Heart left ventricle (tissue), 16 donors: ENCODE measurements at regions not wholly inside any gene's neighbourhood (a gene's known extent, or its start where the extent isn't known, plus 50 kb on each side); places are given as distances from the start of the nearest gene placed in this dataset.

Source experiments
- ATAC-seq, 4 donors: fragments of 200-7000 bp; cut with Tn5 transposase; one replicate each; pipeline ENCODE4 v1.9.1; 2020 to 2022; ENCODE audit warnings: moderate library complexity in 4 of 4, mild to moderate bottlenecking in 3 of 4, moderate number of reproducible peaks in 1 of 4
- DNase-seq, 5 donors: peaks; one replicate each; pipeline ENCODE4 v3.0.0-alpha.2; 2020
- H3K27ac ChIP-seq, 12 donors: fragments of 200-600 bp; sonication (generic) in 4 of 12; one replicate each; pipeline versions ENCODE4 v1.5.0 to v1.8.0; 2016 to 2022; ENCODE audit warnings: mild to moderate bottlenecking in 2 of 12
- H3K27me3 ChIP-seq, 9 donors: fragments of 200-600 bp; sonication (generic) in 2 of 9; one replicate each; pipeline versions ENCODE4 v1.5.1 to v1.8.0; 2016 to 2022; ENCODE audit warnings: mild to moderate bottlenecking in 3 of 9
- H3K36me3 ChIP-seq, 9 donors: fragments of 200-600 bp; sonication (generic) in 2 of 9; one replicate each; pipeline versions ENCODE4 v1.5.0 to v1.8.0; 2018 to 2022; ENCODE audit warnings: mild to moderate bottlenecking in 2 of 9
- H3K4me1 ChIP-seq, 12 donors: fragments of 200-600 bp; sonication (generic) in 4 of 12; one replicate each; pipeline versions ENCODE4 v1.5.0 to v1.8.0; 2016 to 2022; ENCODE audit warnings: mild to moderate bottlenecking in 3 of 12
- H3K4me3 ChIP-seq, 12 donors: fragments of 200-600 bp; sonication (generic) in 4 of 12; one replicate each; pipeline versions ENCODE4 v1.5.0 to v1.8.0; 2017 to 2022; ENCODE audit warnings: mild to moderate bottlenecking in 9 of 12, moderate library complexity in 4 of 12
- H3K9me3 ChIP-seq, 12 donors: fragments of 200-600 bp; sonication (generic) in 4 of 12; one replicate each; pipeline versions ENCODE4 v1.5.0 to v1.8.0; 2016 to 2022; ENCODE audit warnings: mild to moderate bottlenecking in 1 of 12
- POLR2A ChIP-seq, 2 donors: fragments of 450-650 bp; IDR thresholded peaks; one replicate each; pipeline ENCODE4 v1.6.1; 2017; ENCODE audit warnings: antibody characterized with exemption in 2 of 2, mild to moderate bottlenecking in 2 of 2, moderate library complexity in 2 of 2
- WGBS, 4 donors: extraction: QIAGEN DNeasy Blood & Tissue Kit in 2 of 4; methylation state at CpG; one replicate each; pipeline versions ENCODE4 v1.1.5 to v1.1.7; 2013 to 2018; 5-methylcytosine and 5-hydroxymethylcytosine counted together
- intact Hi-C, 10 donors: fragments of 100-400 bp; cut with DNase I; formaldehyde crosslinking; loops; one replicate each; pipeline versions ENCODE4 v1.11.1 to v1.14.2; 2022
- TF ChIP-seq, protein P1 (sequence below), 12 donors: fragments of 200-600 bp; sonication (generic) in 4 of 12; IDR thresholded peaks; one replicate each; pipeline versions ENCODE4 v1.5.0 to v1.8.0; 2018 to 2022; ENCODE audit warnings: antibody characterized with exemption in 12 of 12, mild to moderate bottlenecking in 5 of 12
- donor health status: ischemic (EF 13 %, LVEDD 7.1; RV severe dilation, severe dysfunction).
- donor health status: healthy with polysubstance abuse.
- donor health status: DM: no; HTN: yes; CAD: no.
- donor health status: DM: no; HTN: no; CAD: no.
- donor health status: ischemic (EF 25% LVEDD 6.9; RV normal size, moderate dysfunction).
- donor health status: ischemic (EF 25% LVEDD 5.7; RV mildly dilated, moderate dysfunction).
- donor health status: healthy.
- donor health status: DM: yes; HTN: yes; CAD: no.
- donor health status: ischemic (EF 35%, LVEDD 5.7; RV mildly dilated, moderate dysfunction).
- donor health status: nonischemic (EF 11% LVEDD 7.7; RV severe dilation, severe dysfunction).
- donor health status: DM: yes; HTN: yes; CAD: no.
- donor health status: PGD.
- donor health status: ischemic (EF 29% LVEDD 5.4; RV normal size, mild dysfunction).
- donor health status: nonischemic (EF 23%, LVEDD 6.1; RV moderate dilation, normal function).

DNA sequence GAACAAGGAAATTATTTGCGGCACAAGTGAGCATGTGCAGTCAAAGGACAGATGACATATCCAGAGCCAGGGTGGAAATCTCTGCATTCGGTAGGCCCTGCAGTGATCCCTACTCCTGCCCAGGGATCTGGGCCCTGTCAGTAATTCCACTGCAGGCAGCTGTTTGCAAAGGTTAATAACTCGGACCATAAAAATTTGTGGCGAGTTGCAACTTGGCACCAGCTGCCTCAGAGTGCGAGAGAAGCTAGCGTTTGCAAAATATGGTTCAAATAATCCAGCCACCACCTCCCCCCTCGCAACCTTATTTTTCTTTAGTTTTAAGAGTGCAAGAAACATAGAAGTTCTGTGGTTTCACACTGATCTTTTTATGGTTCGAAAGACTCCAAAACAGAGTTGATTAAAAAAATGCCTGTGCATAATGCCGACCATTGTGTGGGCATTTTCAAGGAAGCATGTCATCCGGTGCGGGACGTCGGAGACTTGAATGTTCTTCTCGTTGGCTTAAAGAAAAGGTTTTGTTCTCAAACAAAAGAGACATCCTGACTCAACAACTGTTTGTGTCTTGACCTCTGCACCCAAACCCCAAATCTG is 224.5 kb downstream of the BCL11B start:
- no peaks in the 10 kb centered on the region for H3K4me1 ChIP-seq
- intact Hi-C loops, result no loop called here
- ATAC-seq, result no peak

DNA sequence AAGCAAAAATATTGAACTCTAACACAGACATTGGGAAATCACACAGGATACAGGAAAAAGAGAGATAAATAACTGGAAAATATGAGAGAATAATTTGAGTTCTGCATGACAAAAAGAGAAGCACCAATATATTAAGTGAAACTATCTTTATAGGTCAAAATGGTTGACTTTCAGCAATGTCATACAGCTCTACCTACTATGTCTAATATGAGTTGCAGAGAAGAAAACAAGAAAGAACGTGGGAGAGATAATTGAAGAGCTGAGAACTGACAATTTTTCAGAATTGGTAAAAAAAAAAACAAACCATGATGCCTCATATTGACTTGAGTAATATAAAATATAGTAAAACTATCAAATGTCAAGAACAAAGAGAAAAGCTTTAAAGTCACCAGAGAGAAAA is 221.7 kb downstream of the BCL11B start:
- no peak for ATAC-seq

More for the DNA sequence above, 224.5 kb downstream of the BCL11B start:
- peaks cover 0 to 23% (median 7%) of the 10 kb centered on the region in 12 donors for H3K9me3 ChIP-seq
- 83 to 89% (median 84%) methylated on average over 14 of the region's 14 CpGs for WGBS, 4 donors
- H3K27ac ChIP-seq, result no peak overlapping the region
- DNase-seq, result no peak
- H3K4me3 ChIP-seq, result no peak overlapping the region
- H3K36me3 ChIP-seq, result no peaks in the 10 kb centered on the region
- no peaks in the 10 kb centered on the region for H3K27me3 ChIP-seq
- TF ChIP-seq, protein P1, sequence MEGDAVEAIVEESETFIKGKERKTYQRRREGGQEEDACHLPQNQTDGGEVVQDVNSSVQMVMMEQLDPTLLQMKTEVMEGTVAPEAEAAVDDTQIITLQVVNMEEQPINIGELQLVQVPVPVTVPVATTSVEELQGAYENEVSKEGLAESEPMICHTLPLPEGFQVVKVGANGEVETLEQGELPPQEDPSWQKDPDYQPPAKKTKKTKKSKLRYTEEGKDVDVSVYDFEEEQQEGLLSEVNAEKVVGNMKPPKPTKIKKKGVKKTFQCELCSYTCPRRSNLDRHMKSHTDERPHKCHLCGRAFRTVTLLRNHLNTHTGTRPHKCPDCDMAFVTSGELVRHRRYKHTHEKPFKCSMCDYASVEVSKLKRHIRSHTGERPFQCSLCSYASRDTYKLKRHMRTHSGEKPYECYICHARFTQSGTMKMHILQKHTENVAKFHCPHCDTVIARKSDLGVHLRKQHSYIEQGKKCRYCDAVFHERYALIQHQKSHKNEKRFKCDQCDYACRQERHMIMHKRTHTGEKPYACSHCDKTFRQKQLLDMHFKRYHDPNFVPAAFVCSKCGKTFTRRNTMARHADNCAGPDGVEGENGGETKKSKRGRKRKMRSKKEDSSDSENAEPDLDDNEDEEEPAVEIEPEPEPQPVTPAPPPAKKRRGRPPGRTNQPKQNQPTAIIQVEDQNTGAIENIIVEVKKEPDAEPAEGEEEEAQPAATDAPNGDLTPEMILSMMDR (IDR thresholded peaks at IDR 0.05), result no peak
- no peak for TF ChIP-seq POLR2A (IDR thresholded peaks at IDR 0.05)

DNA sequence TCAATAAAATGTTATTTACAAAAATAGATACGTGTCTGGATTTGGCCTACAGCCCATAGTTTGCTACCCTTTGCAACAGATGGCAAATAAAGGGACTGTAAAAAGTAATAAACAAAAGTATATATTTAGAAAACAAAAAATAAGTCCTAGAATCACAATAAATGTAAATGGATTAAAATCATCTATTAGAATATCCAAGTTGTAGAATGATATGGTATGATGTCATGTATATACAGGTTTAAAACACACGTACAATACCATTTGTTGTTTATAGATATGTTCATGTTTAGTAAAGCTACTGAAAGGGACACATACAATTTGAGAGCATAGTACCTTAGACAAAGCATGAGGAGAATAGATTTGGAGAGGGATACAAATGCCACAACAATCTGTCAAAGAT is 219.5 kb downstream of the BCL11B start:
- Histone ChIP-seq H3K27ac (no peak overlapping the region), H3K36me3 (no peaks in the 10 kb centered on the region), H3K27me3 (no peaks in the 10 kb centered on the region), H3K4me1 (no peaks in the 10 kb centered on the region), H3K4me3 (no peak overlapping the region), H3K9me3 (peaks cover 0 to 30% (median 17%) of the 10 kb centered on the region in 12 donors)
- TF ChIP-seq POLR2A (IDR thresholded peaks at IDR 0.05), result no peak
- TF ChIP-seq, protein P1 (IDR thresholded peaks at IDR 0.05), result no peak
- 83 to 89% (median 88%) methylated on average over 2 of the region's 2 CpGs for WGBS, 4 donors
- ATAC-seq (no peak), DNase-seq (no peak)
- intact Hi-C loops, result no loop called here

More for the DNA sequence above, 221.7 kb downstream of the BCL11B start:
- Histone ChIP-seq H3K27me3 (no peaks in the 10 kb centered on the region), H3K27ac (no peak overlapping the region), H3K4me1 (no peaks in the 10 kb centered on the region), H3K9me3 (peaks cover 0 to 30% (median 17%) of the 10 kb centered on the region in 12 donors), H3K4me3 (no peak overlapping the region), H3K36me3 (no peaks in the 10 kb centered on the region)
- TF ChIP-seq POLR2A (IDR thresholded peaks at IDR 0.05), result no peak
- TF ChIP-seq, protein P1 (IDR thresholded peaks at IDR 0.05), result no peak
- intact Hi-C loops, result no loop called here
- WGBS, 4 donors, result 45 to 60% (median 54%) methylated on average over 1 of the region's 1 CpG
- DNase-seq, result no peak

DNA sequence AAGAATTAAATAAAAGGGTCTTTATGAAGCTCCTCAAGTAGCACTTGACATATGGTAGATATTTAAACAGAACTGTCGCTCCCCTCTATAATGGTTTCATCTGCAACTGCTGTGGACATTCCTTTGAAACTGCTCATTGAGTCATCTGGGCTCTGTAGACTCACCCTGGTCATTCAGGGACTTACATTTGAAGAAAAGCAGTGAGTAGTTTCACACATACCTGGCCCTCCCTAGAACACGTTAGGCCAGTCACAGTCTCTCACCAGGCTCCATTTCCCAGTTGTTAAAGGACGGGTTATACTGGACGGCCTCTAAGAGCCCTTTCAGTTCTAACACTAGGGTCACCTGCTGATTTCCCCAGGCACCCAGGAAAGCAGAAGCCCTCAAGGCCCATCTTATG is 217.0 kb downstream of the BCL11B start:
- H3K36me3 ChIP-seq, result no peaks in the 10 kb centered on the region
- intact Hi-C loops, result no loop called here
- no peak overlapping the region for H3K4me3 ChIP-seq
- no peaks in the 10 kb centered on the region for H3K27me3 ChIP-seq
- peaks cover 0 to 30% (median 17%) of the 10 kb centered on the region in 12 donors for H3K9me3 ChIP-seq
- ATAC-seq, result no peak
- no peak for TF ChIP-seq POLR2A (IDR thresholded peaks at IDR 0.05)
- TF ChIP-seq, protein P1 (IDR thresholded peaks at IDR 0.05), result no peak
- WGBS, 4 donors, result 49 to 58% (median 51%) methylated on average over 4 of the region's 4 CpGs
- H3K27ac ChIP-seq, result no peak overlapping the region
- DNase-seq, result no peak
- H3K4me1 ChIP-seq, result no peaks in the 10 kb centered on the region
